ENCODE measurements at regions not wholly inside any gene's neighbourhood (a gene's known extent, or its start where the extent isn't known, plus 50 kb on each side); places are given as distances from the start of the nearest gene placed in this dataset.

DNA sequence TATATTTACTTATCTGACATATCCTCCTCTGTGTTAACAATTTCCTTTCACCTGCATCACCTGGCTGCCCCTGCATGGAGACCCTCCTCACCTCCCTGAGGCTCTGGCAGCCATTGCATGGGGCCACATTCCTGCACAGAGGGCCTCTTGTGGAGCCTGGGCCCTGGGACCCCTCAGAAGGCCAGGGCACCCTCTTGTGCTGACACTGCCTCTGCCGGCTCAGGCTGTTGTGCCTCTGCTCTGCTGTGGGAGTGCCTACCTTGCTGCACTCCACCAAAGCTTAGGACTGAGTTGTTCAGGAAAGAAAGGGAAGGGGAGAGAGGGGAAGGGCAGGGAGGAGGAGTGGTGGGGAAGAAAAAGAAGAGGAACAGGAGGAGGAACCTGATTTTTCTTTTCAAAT, 194.5 kb downstream of the ADAMTS15 start:
- TF ChIP-seq ZNF274 (IDR thresholded peaks at IDR 0.05; ENCODE audit: low read length), result no peak
- no peak for TF ChIP-seq ZNF274 (tag by site-specific recombination; IDR thresholded peaks at IDR 0.05; ENCODE audit: borderline replicate concordance)
- no peak for TF ChIP-seq ZBTB7A (tag by site-specific recombination; IDR thresholded peaks at IDR 0.05; ENCODE audit: low read depth)
- no peak for TF ChIP-seq TCF7L2 (IDR thresholded peaks at IDR 0.05; ENCODE audit: borderline replicate concordance, low read depth, low read length)
- TF ChIP-seq ZNF138 (tag by site-specific recombination; IDR thresholded peaks at IDR 0.05; ENCODE audit: borderline replicate concordance), result no peak
